ENCODE measurements at regions not wholly inside any gene's neighbourhood (a gene's known extent, or its start where the extent isn't known, plus 50 kb on each side); places are given as distances from the start of the nearest gene placed in this dataset.

GRCh38 chr20:10976051-10976450, 302.3 kb upstream of the JAG1 start:
- Histone ChIP-seq H3F3A (ENCODE audit: low read depth) (no peaks in the 10 kb centered on the region), H3K9me2 (replicated peaks; ENCODE audit: low read depth, low read length) (no peaks in the 10 kb centered on the region), H3K9me3 (ENCODE audit: insufficient read depth, low read depth, low read length) (no peaks in the 10 kb centered on the region), H3K4me1 (ENCODE audit: insufficient read depth, low read length, poor library complexity, severe bottlenecking) (no peaks in the 10 kb centered on the region), H3K27me3 (ENCODE audit: insufficient read depth, low read length, poor library complexity, severe bottlenecking) (no peaks in the 10 kb centered on the region), H3K4me2 (ENCODE audit: low read depth, low read length, poor library complexity, severe bottlenecking) (no peak overlapping the region), H3K9ac (ENCODE audit: low read depth, low read length, poor library complexity, severe bottlenecking) (no peak overlapping the region), H3K4me3 (ENCODE audit: low read length, poor library complexity, severe bottlenecking) (no peak overlapping the region), H3K36me3 (ENCODE audit: insufficient read depth, low read length) (no peaks in the 10 kb centered on the region), H2AFZ (ENCODE audit: low read length) (no peak overlapping the region), H3K79me2 (ENCODE audit: insufficient read depth, low read length) (no peaks in the 10 kb centered on the region), H4K20me1 (ENCODE audit: insufficient read depth, low read length, poor library complexity, severe bottlenecking) (no peaks in the 10 kb centered on the region)
- TF ChIP-seq, protein P1, sequence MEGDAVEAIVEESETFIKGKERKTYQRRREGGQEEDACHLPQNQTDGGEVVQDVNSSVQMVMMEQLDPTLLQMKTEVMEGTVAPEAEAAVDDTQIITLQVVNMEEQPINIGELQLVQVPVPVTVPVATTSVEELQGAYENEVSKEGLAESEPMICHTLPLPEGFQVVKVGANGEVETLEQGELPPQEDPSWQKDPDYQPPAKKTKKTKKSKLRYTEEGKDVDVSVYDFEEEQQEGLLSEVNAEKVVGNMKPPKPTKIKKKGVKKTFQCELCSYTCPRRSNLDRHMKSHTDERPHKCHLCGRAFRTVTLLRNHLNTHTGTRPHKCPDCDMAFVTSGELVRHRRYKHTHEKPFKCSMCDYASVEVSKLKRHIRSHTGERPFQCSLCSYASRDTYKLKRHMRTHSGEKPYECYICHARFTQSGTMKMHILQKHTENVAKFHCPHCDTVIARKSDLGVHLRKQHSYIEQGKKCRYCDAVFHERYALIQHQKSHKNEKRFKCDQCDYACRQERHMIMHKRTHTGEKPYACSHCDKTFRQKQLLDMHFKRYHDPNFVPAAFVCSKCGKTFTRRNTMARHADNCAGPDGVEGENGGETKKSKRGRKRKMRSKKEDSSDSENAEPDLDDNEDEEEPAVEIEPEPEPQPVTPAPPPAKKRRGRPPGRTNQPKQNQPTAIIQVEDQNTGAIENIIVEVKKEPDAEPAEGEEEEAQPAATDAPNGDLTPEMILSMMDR (conservative IDR thresholded peaks at IDR 0.05; ENCODE audit: low read length): no peak
- TF ChIP-seq EZH2phosphoT487 (IDR thresholded peaks at IDR 0.05; ENCODE audit: borderline replicate concordance): no peak

- H3K9me2 ChIP-seq (replicated peaks; ENCODE audit: low read depth, low read length): no peaks in the 10 kb centered on the region
- H3K4me2 ChIP-seq (ENCODE audit: low read depth, low read length, poor library complexity, severe bottlenecking): no peak overlapping the region
- H4K20me1 ChIP-seq (ENCODE audit: insufficient read depth, low read length, poor library complexity, severe bottlenecking): no peaks in the 10 kb centered on the region
- H2AFZ ChIP-seq (ENCODE audit: low read length): no peak overlapping the region
- H3K4me1 ChIP-seq (ENCODE audit: insufficient read depth, low read length, poor library complexity, severe bottlenecking): no peaks in the 10 kb centered on the region
- H3K4me3 ChIP-seq (ENCODE audit: low read length, poor library complexity, severe bottlenecking): no peak overlapping the region
- no peaks in the 10 kb centered on the region for H3K9me3 ChIP-seq (ENCODE audit: insufficient read depth, low read depth, low read length)
- H3K36me3 ChIP-seq (ENCODE audit: insufficient read depth, low read length): no peaks in the 10 kb centered on the region
- no peak overlapping the region for H3K9ac ChIP-seq (ENCODE audit: low read depth, low read length, poor library complexity, severe bottlenecking)
- H3K79me2 ChIP-seq (ENCODE audit: insufficient read depth, low read length): no peaks in the 10 kb centered on the region
- H3K27me3 ChIP-seq (ENCODE audit: insufficient read depth, low read length, poor library complexity, severe bottlenecking): no peaks in the 10 kb centered on the region
- no peak for TF ChIP-seq EZH2phosphoT487 (IDR thresholded peaks at IDR 0.05; ENCODE audit: borderline replicate concordance)
- TF ChIP-seq, protein P1 (conservative IDR thresholded peaks at IDR 0.05; ENCODE audit: low read length): no peak
- H3F3A ChIP-seq (ENCODE audit: low read depth): no peaks in the 10 kb centered on the region
Measured at GRCh38 chr20:10978019-10978702, 304.4 kb upstream of the JAG1 start.

GRCh38 chr20:10978713-10979112, 304.9 kb upstream of the JAG1 start:
- no peak for TF ChIP-seq EZH2phosphoT487 (IDR thresholded peaks at IDR 0.05; ENCODE audit: borderline replicate concordance)
- TF ChIP-seq, protein P1 (conservative IDR thresholded peaks at IDR 0.05; ENCODE audit: low read length): no peak
- no peaks in the 10 kb centered on the region for H3K9me2 ChIP-seq (replicated peaks; ENCODE audit: low read depth, low read length)
- no peaks in the 10 kb centered on the region for H3K4me1 ChIP-seq (ENCODE audit: insufficient read depth, low read length, poor library complexity, severe bottlenecking)
- H3K27me3 ChIP-seq (ENCODE audit: insufficient read depth, low read length, poor library complexity, severe bottlenecking): no peaks in the 10 kb centered on the region
- no peaks in the 10 kb centered on the region for H3K79me2 ChIP-seq (ENCODE audit: insufficient read depth, low read length)
- no peak overlapping the region for H3K9ac ChIP-seq (ENCODE audit: low read depth, low read length, poor library complexity, severe bottlenecking)
- no peaks in the 10 kb centered on the region for H3F3A ChIP-seq (ENCODE audit: low read depth)
- no peaks in the 10 kb centered on the region for H3K36me3 ChIP-seq (ENCODE audit: insufficient read depth, low read length)
- no peaks in the 10 kb centered on the region for H3K9me3 ChIP-seq (ENCODE audit: insufficient read depth, low read depth, low read length)
- no peak overlapping the region for H2AFZ ChIP-seq (ENCODE audit: low read length)
- no peak overlapping the region for H3K4me3 ChIP-seq (ENCODE audit: low read length, poor library complexity, severe bottlenecking)
- H4K20me1 ChIP-seq (ENCODE audit: insufficient read depth, low read length, poor library complexity, severe bottlenecking): no peaks in the 10 kb centered on the region
- H3K4me2 ChIP-seq (ENCODE audit: low read depth, low read length, poor library complexity, severe bottlenecking): no peak overlapping the region
